OCI-LY1 (cell line): ENCODE measurements at regions not wholly inside any gene's neighbourhood (a gene's known extent, or its start where the extent isn't known, plus 50 kb on each side); places are given as distances from the start of the nearest gene placed in this dataset.

Experiments
- CTCF ChIP-seq: fragments of 200-600 bp; sonication (generic), shearing (Covaris generic); IDR thresholded peaks from 2 replicates; pipeline ENCODE4 v1.5.1; 2017; ENCODE audit warnings: mild to moderate bottlenecking, antibody characterized with exemption, low read length, moderate library complexity, mixed read lengths
- EZH2 ChIP-seq: fragments of 200-600 bp; sonication (generic), shearing (Covaris generic); IDR thresholded peaks from 2 replicates; pipeline ENCODE4 v1.8.0; 2017; ENCODE audit warnings: borderline replicate concordance, mixed run types, mild to moderate bottlenecking, antibody characterized with exemption, low read length, moderate library complexity, mixed read lengths

GRCh38 chr16:85530370-85530739, 82.8 kb upstream of the GSE1 start:
- TF ChIP-seq EZH2 (no peak), CTCF (no peak)
